GM12878 (cell line): ENCODE measurements at regions not wholly inside any gene's neighbourhood (a gene's known extent, or its start where the extent isn't known, plus 50 kb on each side); places are given as distances from the start of the nearest gene placed in this dataset.
"Not testable (repeated sequence)": the region's sequence is repeated elsewhere in the genome, so short reads cannot be mapped to it uniquely, and the experiment has no call there.

Experiments
- ATAC-seq: fragments of 200-7000 bp; cut with Tn5 transposase; 3 replicates; pipeline ENCODE4 v1.9.1; 2020; ENCODE audit warnings: mild to moderate bottlenecking, moderate library complexity
- BruUV-seq: library from RNA; stranded (reverse); fragments of 400-500 nt; replicated peaks from 2 replicates; lab custom pipeline; 2021; lab: Mats Ljungman, UMichigan
- CTCF ChIA-PET: fragments of 300-600 bp; sonication (Branson Sonifier 250); formaldehyde crosslinking; extraction: SDS; loops from one replicate; lab custom pipeline; 2021; ENCODE audit warnings: inconsistent platforms; lab: Yijun Ruan, JAX
- POLR2A ChIA-PET: fragments of 350-600 bp; formaldehyde crosslinking; extraction: SDS; loops from one replicate; lab custom pipeline; 2021; ENCODE audit warnings: inconsistent platforms; lab: Charles Lee
- RAD21 ChIA-PET: fragments of 300-600 bp; sonication (Branson Sonifier 250); formaldehyde crosslinking; loops from one replicate; lab custom pipeline; 2023; ENCODE audit warnings: antibody characterized with exemption; ENCODE audit not compliant: unreplicated experiment; lab: Charles Lee
- SMC1A ChIA-PET: fragments of 300-600 bp; sonication (Branson Sonifier 250); formaldehyde crosslinking; loops from one replicate; lab custom pipeline; 2023; ENCODE audit not compliant: unreplicated experiment, uncharacterized antibody; lab: Charles Lee
- DNase-seq: peaks from one replicate; pipeline ENCODE4 v3.0.0-alpha.2; 2011; ENCODE audit warnings: low read depth, low spot score
- FAIRE-seq: peaks from 3 replicates; lab custom pipeline; 2011; peaks lifted over from hg19 to GRCh38; lab: Jason Lieb, UNC
- H2AFZ ChIP-seq: 2 replicates; pipeline ENCODE4 v1.6.0; 2011; ENCODE audit warnings: low read depth, low read length, control low read depth; ENCODE audit not compliant: control insufficient read depth
- H3K27ac ChIP-seq: 2 replicates; pipeline ENCODE4 v1.5.1; 2011; ENCODE audit warnings: control low read depth; ENCODE audit not compliant: control insufficient read depth, insufficient read depth
- H3K27me3 ChIP-seq, 2 experiments: replicated peaks in 1 of 2; 2 replicates each; pipeline versions ENCODE4 v1.6.0 to v1.6.1; 2011; ENCODE audit warnings: low read length in 1 of 2; ENCODE audit not compliant: control insufficient read depth in 2 of 2, insufficient read depth in 2 of 2
- H3K36me3 ChIP-seq, 2 experiments: 2 replicates each; pipeline ENCODE4 v1.5.1; 2011; ENCODE audit warnings: low read length in 1 of 2; ENCODE audit not compliant: control insufficient read depth in 2 of 2, insufficient read depth in 2 of 2
- H3K4me1 ChIP-seq: 2 replicates; pipeline ENCODE4 v1.6.1; 2011; ENCODE audit warnings: mild to moderate bottlenecking, low read length, moderate library complexity, mixed read lengths; ENCODE audit not compliant: control insufficient read depth, insufficient read depth
- H3K4me2 ChIP-seq: 2 replicates; pipeline ENCODE4 v1.6.0; 2011; ENCODE audit warnings: control low read depth; ENCODE audit not compliant: control insufficient read depth, insufficient read depth
- H3K4me3 ChIP-seq: fragments of 200-600 bp; sonication (generic); 2 replicates; pipeline ENCODE4 v1.5.1; 2016
- H3K79me2 ChIP-seq: 2 replicates; pipeline ENCODE4 v1.6.0; 2011; ENCODE audit warnings: low read length; ENCODE audit not compliant: control insufficient read depth, insufficient read depth
- H3K9ac ChIP-seq: 2 replicates; pipeline ENCODE4 v1.8.0; 2011; ENCODE audit warnings: low read length, control low read depth, mixed read lengths; ENCODE audit not compliant: control insufficient read depth, insufficient read depth
- H3K9me3 ChIP-seq: replicated peaks from 3 replicates; pipeline ENCODE4 v1.5.1; 2011; ENCODE audit warnings: mild to moderate bottlenecking, low read length; ENCODE audit not compliant: control insufficient read depth, insufficient read depth
- H4K20me1 ChIP-seq: 2 replicates; pipeline ENCODE4 v1.6.0; 2011; ENCODE audit not compliant: control insufficient read depth, insufficient read depth
- ATF7 ChIP-seq: fragments of 450-650 bp; IDR thresholded peaks from 2 replicates; pipeline ENCODE4 v1.6.1; 2016; ENCODE audit warnings: low read depth, mild to moderate bottlenecking
- BHLHE40 ChIP-seq, 2 experiments: fragments of 450-650 bp in 1 of 2; IDR thresholded peaks; 2 replicates each; pipeline ENCODE4 v1.6.1; 2011 to 2017; ENCODE audit warnings: low read depth in 2 of 2, borderline replicate concordance in 1 of 2, improper control_type of control experiment in 1 of 2, low read length in 1 of 2, mild to moderate bottlenecking in 1 of 2
- EED ChIP-seq: sonication (generic); IDR thresholded peaks from 2 replicates; pipeline ENCODE4 v1.6.1; 2016; ENCODE audit warnings: antibody characterized with exemption, low read depth
- IKZF1 ChIP-seq: fragments of 450-650 bp; conservative IDR thresholded peaks from 2 replicates; pipeline ENCODE4 v1.6.1; 2017; ENCODE audit warnings: antibody characterized with exemption, mild to moderate bottlenecking
- IKZF2 ChIP-seq, 2 experiments: fragments of 450-650 bp; IDR thresholded peaks; 2 replicates each; pipeline ENCODE4 v1.6.1; 2017; ENCODE audit warnings: mild to moderate bottlenecking in 2 of 2, moderate library complexity in 2 of 2
- JUNB ChIP-seq: IDR thresholded peaks from 2 replicates; pipeline ENCODE4 v1.6.1; 2016; ENCODE audit warnings: antibody characterized with exemption, mild to moderate bottlenecking
- MEF2B ChIP-seq: fragments of 450-650 bp; IDR thresholded peaks from 2 replicates; pipeline ENCODE4 v1.6.1; 2018; ENCODE audit warnings: mild to moderate bottlenecking, moderate library complexity; ENCODE audit not compliant: partially characterized antibody, poor library complexity, severe bottlenecking
- NFIC ChIP-seq: IDR thresholded peaks from 2 replicates; pipeline ENCODE4 v1.6.1; 2012; ENCODE audit warnings: low read depth, mild to moderate bottlenecking, inconsistent platforms, low read length, moderate library complexity
- RAD51 ChIP-seq: fragments of 450-650 bp; IDR thresholded peaks from 2 replicates; pipeline ENCODE4 v1.6.1; 2016; ENCODE audit warnings: moderate library complexity, mild to moderate bottlenecking, inconsistent platforms
- RUNX3 ChIP-seq: IDR thresholded peaks from 2 replicates; pipeline ENCODE4 v1.6.1; 2012; ENCODE audit warnings: low read length, inconsistent platforms
- YY1 ChIP-seq: IDR thresholded peaks from 2 replicates; pipeline ENCODE4 v1.6.1; 2011; ENCODE audit warnings: low read depth, mild to moderate bottlenecking, low read length
- WGBS: methylation state at CpG from one replicate; pipeline ENCODE4 v1.1.6; 2016; ENCODE audit warnings: low lambda C conversion rate; ENCODE audit not compliant: insufficient replicate concordance, insufficient coverage; ENCODE audit errors: missing lambda C conversion rate; 5-methylcytosine and 5-hydroxymethylcytosine counted together
- in situ Hi-C: fragments of 300-500 bp; cut with MboI; formaldehyde crosslinking; loops from 9 replicates; pipeline ENCODE4 v1.14.3; 2018; ENCODE audit warnings: mixed read lengths
- intact Hi-C: fragments of 100-400 bp; cut with micrococcal nuclease; formaldehyde crosslinking; loops from one replicate; pipeline ENCODE4 v1.14.2; 2022; ENCODE audit not compliant: unreplicated experiment
- TF ChIP-seq, protein P1 (sequence below): fragments of 450-650 bp; IDR thresholded peaks from 2 replicates; pipeline ENCODE4 v1.6.1; 2017; ENCODE audit warnings: mild to moderate bottlenecking, moderate library complexity
- TF ChIP-seq, protein P2 (sequence below): fragments of 450-650 bp; IDR thresholded peaks from 2 replicates; pipeline ENCODE4 v1.6.1; 2017; ENCODE audit warnings: low read depth, mild to moderate bottlenecking, moderate library complexity
- TF ChIP-seq, protein P3 (sequence below): fragments of 450-650 bp; IDR thresholded peaks from 2 replicates; pipeline ENCODE4 v1.6.1; 2016; ENCODE audit warnings: mild to moderate bottlenecking
- TF ChIP-seq, protein P4 (sequence below): IDR thresholded peaks from 2 replicates; pipeline ENCODE4 v1.6.1; 2012; ENCODE audit warnings: low read length, inconsistent platforms

DNA sequence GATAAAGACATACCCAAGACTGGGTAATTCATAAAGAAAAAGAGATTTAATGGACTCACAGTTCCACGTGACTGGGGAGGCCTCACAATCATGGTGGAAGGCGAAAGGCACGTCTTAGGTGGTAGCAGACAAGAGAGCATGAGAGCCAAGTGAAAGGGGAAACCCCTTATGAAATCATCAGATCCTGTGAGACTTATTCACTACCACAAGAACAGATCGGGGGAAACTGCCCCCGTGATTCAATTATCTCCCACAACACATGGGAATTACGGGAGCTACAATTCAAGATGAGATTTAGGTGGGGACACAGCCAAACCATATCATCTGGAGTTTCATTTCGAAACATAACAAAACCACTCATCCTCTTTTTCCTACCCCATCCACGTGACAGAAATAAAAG lies 193.2 kb downstream of the OR2B2 start:
- in situ Hi-C loops, H3K4me2 ChIP-seq, DNase-seq, H3K9ac ChIP-seq, intact Hi-C loops, BruUV-seq, H3K4me3 ChIP-seq, H3K27me3 ChIP-seq, H4K20me1 ChIP-seq, RAD21 ChIA-PET, H3K9me3 ChIP-seq, H3K36me3 ChIP-seq, H3K79me2 ChIP-seq: not testable (repeated sequence)
- H3K27ac ChIP-seq, result peak overlapping the region; percentile 43
- H3K4me1 ChIP-seq, result peaks cover 18% of the 10 kb centered on the region
- TF ChIP-seq IKZF1 (0 out of 2 replicates have a peak, but pooled peaks have one; percentile 28), RAD51 (peak; percentile 71; the same call in 1 of the 2 replicates), NFIC (0 out of 2 replicates have a peak, but pooled peaks have one; percentile 42), JUNB (peak; percentile 32; the same call in 1 of the 2 replicates), MEF2B (peak; percentile 54), RUNX3 (peak; percentile 44; the same call in 1 of the 2 replicates), BHLHE40 (IDR thresholded peaks at IDR 0.05; ENCODE audit: borderline replicate concordance in 1 of 2, low read depth in 2 of 2, low read length in 1 of 2) (peak in 1 of 2 experiments; percentile 52; a peak in 1 of 4 replicates), ATF7 (peak; percentile 79), EED (peak; percentile 65; the same call in 1 of the 2 replicates), YY1 (peak; percentile 66; the same call in 1 of the 2 replicates), IKZF2 (IDR thresholded peaks at IDR 0.05) (peak; percentile 46 to 51; a peak in 3 of 4 replicates)
- TF ChIP-seq, protein P1, sequence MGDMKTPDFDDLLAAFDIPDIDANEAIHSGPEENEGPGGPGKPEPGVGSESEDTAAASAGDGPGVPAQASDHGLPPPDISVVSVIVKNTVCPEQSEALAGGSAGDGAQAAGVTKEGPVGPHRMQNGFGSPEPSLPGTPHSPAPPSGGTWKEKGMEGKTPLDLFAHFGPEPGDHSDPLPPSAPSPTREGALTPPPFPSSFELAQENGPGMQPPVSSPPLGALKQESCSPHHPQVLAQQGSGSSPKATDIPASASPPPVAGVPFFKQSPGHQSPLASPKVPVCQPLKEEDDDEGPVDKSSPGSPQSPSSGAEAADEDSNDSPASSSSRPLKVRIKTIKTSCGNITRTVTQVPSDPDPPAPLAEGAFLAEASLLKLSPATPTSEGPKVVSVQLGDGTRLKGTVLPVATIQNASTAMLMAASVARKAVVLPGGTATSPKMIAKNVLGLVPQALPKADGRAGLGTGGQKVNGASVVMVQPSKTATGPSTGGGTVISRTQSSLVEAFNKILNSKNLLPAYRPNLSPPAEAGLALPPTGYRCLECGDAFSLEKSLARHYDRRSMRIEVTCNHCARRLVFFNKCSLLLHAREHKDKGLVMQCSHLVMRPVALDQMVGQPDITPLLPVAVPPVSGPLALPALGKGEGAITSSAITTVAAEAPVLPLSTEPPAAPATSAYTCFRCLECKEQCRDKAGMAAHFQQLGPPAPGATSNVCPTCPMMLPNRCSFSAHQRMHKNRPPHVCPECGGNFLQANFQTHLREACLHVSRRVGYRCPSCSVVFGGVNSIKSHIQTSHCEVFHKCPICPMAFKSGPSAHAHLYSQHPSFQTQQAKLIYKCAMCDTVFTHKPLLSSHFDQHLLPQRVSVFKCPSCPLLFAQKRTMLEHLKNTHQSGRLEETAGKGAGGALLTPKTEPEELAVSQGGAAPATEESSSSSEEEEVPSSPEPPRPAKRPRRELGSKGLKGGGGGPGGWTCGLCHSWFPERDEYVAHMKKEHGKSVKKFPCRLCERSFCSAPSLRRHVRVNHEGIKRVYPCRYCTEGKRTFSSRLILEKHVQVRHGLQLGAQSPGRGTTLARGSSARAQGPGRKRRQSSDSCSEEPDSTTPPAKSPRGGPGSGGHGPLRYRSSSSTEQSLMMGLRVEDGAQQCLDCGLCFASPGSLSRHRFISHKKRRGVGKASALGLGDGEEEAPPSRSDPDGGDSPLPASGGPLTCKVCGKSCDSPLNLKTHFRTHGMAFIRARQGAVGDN, result peak; percentile 45; the same call in 1 of the 2 replicates
- TF ChIP-seq, protein P2, sequence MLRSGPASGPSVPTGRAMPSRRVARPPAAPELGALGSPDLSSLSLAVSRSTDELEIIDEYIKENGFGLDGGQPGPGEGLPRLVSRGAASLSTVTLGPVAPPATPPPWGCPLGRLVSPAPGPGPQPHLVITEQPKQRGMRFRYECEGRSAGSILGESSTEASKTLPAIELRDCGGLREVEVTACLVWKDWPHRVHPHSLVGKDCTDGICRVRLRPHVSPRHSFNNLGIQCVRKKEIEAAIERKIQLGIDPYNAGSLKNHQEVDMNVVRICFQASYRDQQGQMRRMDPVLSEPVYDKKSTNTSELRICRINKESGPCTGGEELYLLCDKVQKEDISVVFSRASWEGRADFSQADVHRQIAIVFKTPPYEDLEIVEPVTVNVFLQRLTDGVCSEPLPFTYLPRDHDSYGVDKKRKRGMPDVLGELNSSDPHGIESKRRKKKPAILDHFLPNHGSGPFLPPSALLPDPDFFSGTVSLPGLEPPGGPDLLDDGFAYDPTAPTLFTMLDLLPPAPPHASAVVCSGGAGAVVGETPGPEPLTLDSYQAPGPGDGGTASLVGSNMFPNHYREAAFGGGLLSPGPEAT, result peak; percentile 20; the same call in 1 of the 2 replicates
- TF ChIP-seq, protein P3, sequence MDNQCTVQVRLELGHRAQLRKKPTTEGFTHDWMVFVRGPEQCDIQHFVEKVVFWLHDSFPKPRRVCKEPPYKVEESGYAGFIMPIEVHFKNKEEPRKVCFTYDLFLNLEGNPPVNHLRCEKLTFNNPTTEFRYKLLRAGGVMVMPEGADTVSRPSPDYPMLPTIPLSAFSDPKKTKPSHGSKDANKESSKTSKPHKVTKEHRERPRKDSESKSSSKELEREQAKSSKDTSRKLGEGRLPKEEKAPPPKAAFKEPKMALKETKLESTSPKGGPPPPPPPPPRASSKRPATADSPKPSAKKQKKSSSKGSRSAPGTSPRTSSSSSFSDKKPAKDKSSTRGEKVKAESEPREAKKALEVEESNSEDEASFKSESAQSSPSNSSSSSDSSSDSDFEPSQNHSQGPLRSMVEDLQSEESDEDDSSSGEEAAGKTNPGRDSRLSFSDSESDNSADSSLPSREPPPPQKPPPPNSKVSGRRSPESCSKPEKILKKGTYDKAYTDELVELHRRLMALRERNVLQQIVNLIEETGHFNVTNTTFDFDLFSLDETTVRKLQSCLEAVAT, result 0 out of 2 replicates have a peak, but pooled peaks have one; percentile 23
- TF ChIP-seq, protein P4, sequence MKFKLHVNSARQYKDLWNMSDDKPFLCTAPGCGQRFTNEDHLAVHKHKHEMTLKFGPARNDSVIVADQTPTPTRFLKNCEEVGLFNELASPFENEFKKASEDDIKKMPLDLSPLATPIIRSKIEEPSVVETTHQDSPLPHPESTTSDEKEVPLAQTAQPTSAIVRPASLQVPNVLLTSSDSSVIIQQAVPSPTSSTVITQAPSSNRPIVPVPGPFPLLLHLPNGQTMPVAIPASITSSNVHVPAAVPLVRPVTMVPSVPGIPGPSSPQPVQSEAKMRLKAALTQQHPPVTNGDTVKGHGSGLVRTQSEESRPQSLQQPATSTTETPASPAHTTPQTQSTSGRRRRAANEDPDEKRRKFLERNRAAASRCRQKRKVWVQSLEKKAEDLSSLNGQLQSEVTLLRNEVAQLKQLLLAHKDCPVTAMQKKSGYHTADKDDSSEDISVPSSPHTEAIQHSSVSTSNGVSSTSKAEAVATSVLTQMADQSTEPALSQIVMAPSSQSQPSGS, result peak; percentile 57; the same call in 1 of the 2 replicates
- FAIRE-seq (peak; percentile 54), ATAC-seq (peak; percentile 74)
- ChIA-PET CTCF (interaction anchor here (0.7 kb wide), 1 partner anchor 125 kb away, joined by 3 read pairs; no protein-coding TSS in a partner anchor), POLR2A (interaction anchor here (0.5 kb wide), 1 partner anchor 20 kb away, joined by 5 read pairs; no protein-coding TSS in a partner anchor), SMC1A (interaction anchor here (1.2 kb wide), 1 partner anchor 33 kb away, joined by 4 read pairs; no protein-coding TSS in a partner anchor)
- 17% methylated on average over 8 of the region's 8 CpGs for WGBS
- H2AFZ ChIP-seq, result peak overlapping the region; percentile 51
